Activated CD8-positive, alpha-beta T cell treated with anti-CD3 and anti-CD28 coated beads for 36 hours (primary cell): ENCODE measurements at regions not wholly inside any gene's neighbourhood (a gene's known extent, or its start where the extent isn't known, plus 50 kb on each side); places are given as distances from the start of the nearest gene placed in this dataset.

Experiments
- ATAC-seq: fragments of 200-7000 bp; cut with Tn5 transposase; one replicate; pipeline ENCODE4 v1.10.0; 2021; ENCODE audit warnings: mild to moderate bottlenecking, moderate library complexity
- CTCF ChIA-PET: fragments of 350-600 bp; sonication (Branson Sonifier 250); formaldehyde crosslinking; loops from one replicate; lab custom pipeline; 2021; ENCODE audit warnings: antibody characterized with exemption; lab: Charles Lee
- POLR2A ChIA-PET: fragments of 350-600 bp; sonication (Branson Sonifier 250); formaldehyde crosslinking; loops from one replicate; lab custom pipeline; 2021; ENCODE audit warnings: antibody characterized with exemption; lab: Charles Lee
- DNase-seq: peaks from one replicate; pipeline ENCODE4 v3.0.0-alpha.2; 2020
- H3K27ac Mint-ChIP-seq: one replicate; pipeline ENCODE4 v1.8.0; 2021; ENCODE audit warnings: mild to moderate bottlenecking, mixed read lengths
- H3K27me3 Mint-ChIP-seq: one replicate; pipeline ENCODE4 v1.8.0; 2021; ENCODE audit warnings: mixed read lengths
- H3K36me3 Mint-ChIP-seq: one replicate; pipeline ENCODE4 v1.8.0; 2021; ENCODE audit warnings: low read depth, mixed read lengths
- H3K4me1 Mint-ChIP-seq: one replicate; pipeline ENCODE4 v1.8.0; 2021; ENCODE audit warnings: low read depth, mixed read lengths
- H3K4me3 Mint-ChIP-seq: one replicate; pipeline ENCODE4 v1.8.0; 2021; ENCODE audit warnings: mild to moderate bottlenecking, moderate library complexity, mixed read lengths
- H3K9me3 Mint-ChIP-seq: one replicate; pipeline ENCODE4 v1.8.0; 2021; ENCODE audit warnings: mixed read lengths
- intact Hi-C: fragments of 100-400 bp; cut with micrococcal nuclease; formaldehyde crosslinking; loops from one replicate; pipeline ENCODE4 v1.10.0; 2022
- TF ChIP-seq, protein P1 (sequence below): fragments of 200-600 bp; IDR thresholded peaks from one replicate; pipeline ENCODE4 v1.8.0; 2022; ENCODE audit warnings: antibody characterized with exemption, mild to moderate bottlenecking

DNA sequence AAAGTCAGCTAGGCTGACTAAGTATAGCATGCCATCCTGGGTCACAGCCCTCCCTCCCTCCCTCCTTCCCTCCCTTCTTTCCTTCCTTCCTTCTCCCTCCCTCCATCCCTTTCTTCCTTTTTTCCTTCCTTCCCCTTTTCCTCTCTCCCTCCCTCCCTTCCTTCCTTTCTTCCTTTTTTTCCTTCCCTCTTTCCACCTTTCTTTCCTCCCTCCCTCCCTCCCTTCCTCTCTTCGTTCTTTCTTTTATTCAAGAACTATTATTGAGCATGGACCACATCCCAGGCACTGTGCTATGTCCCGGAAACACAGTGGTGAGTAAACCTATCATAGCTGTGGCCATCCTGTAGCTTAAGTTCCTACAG, 106.2 kb upstream of the BACH2 start:
- Mint-ChIP-seq H3K27ac (peak overlapping the region; percentile 90), H3K36me3 (no peaks in the 10 kb centered on the region), H3K9me3 (no peaks in the 10 kb centered on the region), H3K4me1 (peaks cover 73% of the 10 kb centered on the region), H3K4me3 (no peak overlapping the region), H3K27me3 (no peaks in the 10 kb centered on the region)
- ChIA-PET POLR2A (interaction anchor here (0.6 to 3.0 kb wide), 8 partner anchors 8 to 129 kb away, joined by 3 to 10 read pairs (median 4); no protein-coding TSS in a partner anchor), CTCF (interaction anchor here (1.5 to 9.0 kb wide), 5 partner anchors 10 to 107 kb away, joined by 4 to 113 read pairs (median 5); no protein-coding TSS in a partner anchor)
- no peak for DNase-seq
- TF ChIP-seq, protein P1, sequence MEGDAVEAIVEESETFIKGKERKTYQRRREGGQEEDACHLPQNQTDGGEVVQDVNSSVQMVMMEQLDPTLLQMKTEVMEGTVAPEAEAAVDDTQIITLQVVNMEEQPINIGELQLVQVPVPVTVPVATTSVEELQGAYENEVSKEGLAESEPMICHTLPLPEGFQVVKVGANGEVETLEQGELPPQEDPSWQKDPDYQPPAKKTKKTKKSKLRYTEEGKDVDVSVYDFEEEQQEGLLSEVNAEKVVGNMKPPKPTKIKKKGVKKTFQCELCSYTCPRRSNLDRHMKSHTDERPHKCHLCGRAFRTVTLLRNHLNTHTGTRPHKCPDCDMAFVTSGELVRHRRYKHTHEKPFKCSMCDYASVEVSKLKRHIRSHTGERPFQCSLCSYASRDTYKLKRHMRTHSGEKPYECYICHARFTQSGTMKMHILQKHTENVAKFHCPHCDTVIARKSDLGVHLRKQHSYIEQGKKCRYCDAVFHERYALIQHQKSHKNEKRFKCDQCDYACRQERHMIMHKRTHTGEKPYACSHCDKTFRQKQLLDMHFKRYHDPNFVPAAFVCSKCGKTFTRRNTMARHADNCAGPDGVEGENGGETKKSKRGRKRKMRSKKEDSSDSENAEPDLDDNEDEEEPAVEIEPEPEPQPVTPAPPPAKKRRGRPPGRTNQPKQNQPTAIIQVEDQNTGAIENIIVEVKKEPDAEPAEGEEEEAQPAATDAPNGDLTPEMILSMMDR, result no peak
- intact Hi-C loops, result no loop called here
- ATAC-seq, result no peak

DNA sequence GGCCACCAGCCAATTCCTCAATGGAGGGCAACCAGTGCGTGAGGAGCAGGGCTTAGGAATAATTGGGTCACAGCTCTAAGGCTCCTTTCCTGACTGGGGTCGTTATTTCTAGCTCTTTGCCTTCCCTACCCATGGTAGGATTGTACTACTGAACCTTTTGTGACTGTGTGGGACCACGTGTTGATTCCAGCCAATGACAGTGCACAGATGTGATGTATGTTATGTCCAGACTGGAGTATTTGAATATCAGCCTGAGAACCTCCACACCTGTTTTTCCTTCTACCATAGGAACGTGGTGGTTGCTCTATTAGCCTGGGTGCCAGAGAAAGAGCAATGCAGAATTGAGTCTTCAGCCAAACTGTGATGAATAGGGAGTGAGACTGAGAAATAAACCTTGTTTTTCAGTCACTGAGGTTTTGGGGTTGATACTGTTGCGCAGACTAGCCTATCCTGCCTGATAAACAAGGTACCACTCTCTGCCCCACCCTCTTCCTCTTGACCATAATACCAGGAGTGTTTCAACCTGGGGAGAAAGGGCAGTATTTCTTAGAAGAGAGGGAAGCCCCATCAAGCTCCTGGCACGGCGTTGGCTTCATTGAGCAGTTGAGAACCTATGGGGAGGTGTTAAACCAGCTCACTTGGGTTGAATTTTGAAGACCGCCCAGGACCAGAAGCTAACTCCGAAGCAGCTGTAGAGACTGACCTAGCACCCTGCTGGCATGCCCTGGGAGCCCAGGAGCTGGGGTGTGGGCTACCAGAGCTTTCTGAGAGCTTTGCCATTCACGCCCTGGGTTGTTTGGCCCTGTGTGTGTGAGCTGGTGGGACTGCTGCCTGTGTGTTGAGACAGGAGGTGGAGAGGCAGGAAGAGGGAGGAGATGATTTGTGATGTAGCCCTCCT, 105.5 kb upstream of the BACH2 start:
- Mint-ChIP-seq H3K27ac (peak overlapping the region; percentile 90), H3K36me3 (no peaks in the 10 kb centered on the region), H3K4me3 (no peak overlapping the region), H3K4me1 (peaks cover 77% of the 10 kb centered on the region), H3K27me3 (no peaks in the 10 kb centered on the region), H3K9me3 (no peaks in the 10 kb centered on the region)
- ChIA-PET POLR2A (interaction anchor here (0.8 to 6.9 kb wide), 15 partner anchors 9 to 447 kb away, joined by 3 to 61 read pairs (median 3); partner anchors contain the start of gene BACH2), CTCF (interaction anchor here (1.5 to 9.0 kb wide), 5 partner anchors 9 to 106 kb away, joined by 4 to 113 read pairs (median 5); no protein-coding TSS in a partner anchor)
- intact Hi-C loops, result no loop called here
- DNase-seq (peak; percentile 74), ATAC-seq (peak; percentile 60)
- TF ChIP-seq, protein P1, result no peak

DNA sequence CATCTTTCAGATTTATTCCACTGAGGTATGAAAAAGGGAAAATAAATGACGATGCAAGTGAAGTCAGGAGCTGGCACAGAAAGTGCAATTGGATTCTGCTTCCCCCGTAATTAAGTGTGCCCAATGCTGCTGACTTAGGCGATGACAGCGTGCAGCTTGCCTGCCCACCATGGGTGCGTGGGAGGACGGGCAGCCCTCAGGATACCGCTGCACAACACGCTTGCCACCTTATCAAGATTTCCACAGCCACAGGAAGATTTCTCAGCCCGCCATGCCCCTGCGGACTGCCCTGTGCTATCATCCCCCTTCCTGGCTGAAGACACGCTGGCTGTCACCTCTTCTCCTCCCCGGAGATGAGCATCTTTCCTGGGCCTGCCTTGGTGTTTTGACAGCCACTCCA, 103.3 kb upstream of the BACH2 start:
- intact Hi-C loops, result loop anchor here (2.0 to 10.0 kb wide), 5 partner anchors 48 to 445 kb away; partner anchors contain the start of gene BACH2
- no peaks in the 10 kb centered on the region for H3K27me3 Mint-ChIP-seq
- no peak overlapping the region for H3K4me3 Mint-ChIP-seq
- ChIA-PET CTCF (interaction anchor here (0.8 to 9.0 kb wide), 3 partner anchors 11 to 110 kb away, joined by 3 to 113 read pairs (median 34); no protein-coding TSS in a partner anchor), POLR2A (interaction anchor here (0.6 to 6.9 kb wide), 3 partner anchors 25 to 105 kb away, joined by 5 to 61 read pairs (median 15); partner anchors contain the start of gene BACH2)
- ATAC-seq, result no peak
- H3K36me3 Mint-ChIP-seq, result no peaks in the 10 kb centered on the region
- H3K4me1 Mint-ChIP-seq, result peaks cover 86% of the 10 kb centered on the region
- no peaks in the 10 kb centered on the region for H3K9me3 Mint-ChIP-seq
- TF ChIP-seq, protein P1, result no peak
- peak overlapping the region; percentile 34 for H3K27ac Mint-ChIP-seq
- DNase-seq, result peak; percentile 44

DNA sequence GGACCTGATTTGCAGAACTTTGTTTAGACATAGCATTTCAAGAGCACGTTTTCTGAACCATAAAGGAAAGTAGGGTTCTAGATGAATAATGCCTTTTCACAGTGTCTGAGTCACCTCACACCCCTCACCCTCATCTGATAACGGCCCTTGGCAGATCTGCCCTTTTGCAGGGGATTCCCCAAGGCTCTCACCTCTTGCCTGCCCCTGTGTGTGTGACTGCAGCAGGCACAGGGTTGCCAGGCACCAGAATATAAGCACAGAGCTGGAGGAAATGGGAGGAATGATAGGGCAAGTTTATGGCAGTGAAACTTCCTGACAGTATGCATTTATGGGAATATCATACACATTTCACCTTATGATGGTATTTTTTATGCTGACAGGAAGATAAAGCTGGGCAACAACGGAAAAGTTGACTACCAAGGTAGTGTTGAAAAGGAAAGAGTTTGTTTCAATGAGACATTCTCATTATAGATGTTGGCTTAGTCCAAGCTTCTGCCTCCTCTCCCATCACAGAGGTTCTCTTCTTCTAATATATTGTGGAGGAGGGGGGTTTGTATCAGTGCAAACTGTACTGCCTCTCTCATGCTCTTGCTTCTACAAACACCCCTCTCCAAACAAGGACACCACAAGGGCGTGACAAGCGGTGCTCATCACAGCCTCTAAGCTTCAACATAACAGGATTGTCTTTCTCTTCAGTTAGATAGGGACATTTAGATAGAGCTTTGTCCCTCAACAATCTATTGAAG, 101.5 kb upstream of the BACH2 start:
- ChIA-PET CTCF (interaction anchor here (0.8 to 9.0 kb wide), 16 partner anchors 13 to 458 kb away, joined by 3 to 113 read pairs (median 4); partner anchors contain the start of gene BACH2), POLR2A (interaction anchor here (0.6 to 6.9 kb wide), 20 partner anchors 9 to 149 kb away, joined by 3 to 61 read pairs (median 4); partner anchors contain the start of gene BACH2)
- H3K9me3 Mint-ChIP-seq, result no peaks in the 10 kb centered on the region
- no peaks in the 10 kb centered on the region for H3K27me3 Mint-ChIP-seq
- ATAC-seq (peak; percentile 85), DNase-seq (peak; percentile 95)
- H3K36me3 Mint-ChIP-seq, result no peaks in the 10 kb centered on the region
- peak overlapping the region; percentile 92 for H3K27ac Mint-ChIP-seq
- intact Hi-C loops, result loop anchor here (1.0 to 10.0 kb wide), 8 partner anchors 13 to 443 kb away; partner anchors contain the start of gene BACH2
- TF ChIP-seq, protein P1, result no peak
- peaks cover 88% of the 10 kb centered on the region for H3K4me1 Mint-ChIP-seq
- H3K4me3 Mint-ChIP-seq, result peak overlapping the region; percentile 6
